HG03442 (cell line): ENCODE measurements at regions not wholly inside any gene's neighbourhood (a gene's known extent, or its start where the extent isn't known, plus 50 kb on each side); places are given as distances from the start of the nearest gene placed in this dataset.

Source experiments
- ATAC-seq: cut with Tn5 transposase; IDR thresholded peaks from one replicate; pipeline ENCODE4 v1.9.1; 2021; ENCODE audit warnings: mild to moderate bottlenecking, moderate library complexity; ENCODE audit not compliant: unreplicated experiment

DNA sequence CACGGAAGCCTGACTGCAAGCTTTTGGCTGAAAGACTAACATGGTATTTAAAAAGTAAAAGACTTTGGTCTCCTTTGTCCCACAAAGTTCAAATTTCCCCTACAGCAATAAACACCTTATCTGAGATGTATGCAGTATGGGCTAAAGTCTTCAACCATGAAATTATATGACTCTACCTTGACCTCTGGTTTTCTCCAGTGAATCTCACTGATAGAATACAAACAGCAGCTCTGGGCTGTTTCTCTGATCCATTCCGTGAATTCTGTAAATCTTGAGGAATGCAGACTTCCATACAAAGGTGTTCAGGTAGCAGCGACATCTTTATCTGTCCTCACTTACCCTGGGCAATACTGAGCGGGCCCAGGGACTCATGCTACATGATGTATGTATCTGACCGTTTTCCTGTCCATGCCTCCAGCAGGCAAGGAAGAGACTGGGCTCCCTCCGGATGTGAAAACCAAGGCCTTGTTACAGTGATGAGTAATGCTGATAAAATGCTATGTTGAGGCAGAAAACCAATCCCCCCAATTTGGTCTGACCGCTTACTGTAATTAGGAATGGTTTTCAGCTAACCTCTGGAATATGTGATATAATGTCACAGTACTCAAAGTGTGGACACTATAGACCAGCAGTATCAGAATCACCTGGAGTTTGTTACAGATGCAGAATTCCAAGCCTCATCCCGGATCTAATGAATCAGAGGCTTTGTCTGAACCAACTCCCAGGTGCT lies 589.8 kb downstream of the HS3ST4 start:
- ATAC-seq: no peak

DNA sequence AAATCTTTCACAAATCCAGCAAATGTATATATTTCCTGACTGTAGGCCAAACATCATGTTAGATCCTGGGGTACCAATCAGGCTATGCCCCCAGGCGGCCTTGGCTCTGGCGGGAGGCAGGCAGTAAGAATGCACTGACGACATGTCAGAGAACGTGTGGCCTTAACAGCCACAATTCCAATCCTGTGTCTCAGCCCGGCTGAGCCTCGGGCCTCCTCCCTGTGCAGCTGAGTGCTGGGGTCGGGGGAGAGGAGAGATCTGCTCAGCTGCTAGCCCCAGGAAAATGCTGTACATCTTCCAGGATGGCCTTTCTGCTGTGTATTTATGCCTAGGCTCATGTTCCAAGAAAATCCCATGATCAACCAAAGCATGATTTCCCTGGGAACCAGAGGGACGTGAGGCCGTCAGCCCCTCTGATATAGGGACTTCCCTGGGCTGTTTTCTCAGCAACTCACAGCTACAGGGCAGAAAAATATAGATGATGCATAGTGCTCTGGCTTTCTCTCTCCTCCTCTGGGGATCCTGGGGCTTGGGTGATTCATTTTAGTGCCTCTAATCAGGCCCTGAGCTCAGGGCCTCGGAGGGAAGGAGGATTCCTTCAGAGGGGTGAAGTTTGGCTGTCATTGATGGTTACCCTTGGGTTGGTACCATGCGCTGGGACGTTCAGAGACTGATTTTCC lies 604.0 kb downstream of the HS3ST4 start:
- no peak for ATAC-seq

DNA sequence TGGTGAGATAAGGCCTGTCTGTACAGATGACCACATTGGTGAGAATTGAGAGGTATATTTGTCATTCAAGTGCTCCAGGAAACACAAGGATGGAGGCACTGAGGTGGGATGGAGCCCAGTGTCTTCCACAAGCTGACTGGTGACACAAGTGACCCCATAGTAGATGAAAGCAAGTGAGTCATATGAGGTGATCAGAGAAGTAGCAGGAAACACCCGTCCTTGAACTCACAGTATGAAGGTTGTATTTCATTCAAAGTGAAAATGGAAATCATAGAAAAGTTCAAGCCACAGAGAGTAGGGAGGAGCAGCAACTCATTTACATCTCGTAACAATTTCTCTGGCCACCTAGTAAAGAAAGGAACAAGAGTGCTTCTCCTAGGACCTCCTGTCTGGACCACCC lies 609.8 kb downstream of the HS3ST4 start:
- no peak for ATAC-seq

- no peak for ATAC-seq
These were observed 625.1 kb downstream of the HS3ST4 start for GRCh38 chr16:26316683-26317464.

DNA sequence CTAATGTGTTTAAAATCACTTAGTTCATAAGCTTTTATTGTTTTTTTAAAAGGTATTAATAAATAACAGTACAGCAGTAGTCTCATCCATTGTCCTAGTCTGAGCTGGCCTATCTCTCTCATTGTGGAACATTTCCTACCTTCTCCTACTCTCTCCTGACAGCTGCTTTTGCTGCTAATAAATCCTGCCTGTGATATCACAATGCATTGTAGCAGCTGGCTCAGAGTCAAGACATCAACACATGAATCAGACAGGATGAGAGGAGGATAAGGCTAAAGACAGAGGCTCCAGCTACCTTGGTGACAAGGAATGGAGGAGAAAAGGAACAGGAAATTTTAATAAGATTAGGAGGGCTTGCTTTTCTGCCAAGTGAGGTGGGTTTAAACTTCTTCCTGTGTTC lies 626.1 kb downstream of the HS3ST4 start:
- ATAC-seq: no peak

GRCh38 chr16:26330654-26331053 lies 638.9 kb downstream of the HS3ST4 start:
- ATAC-seq: no peak

DNA sequence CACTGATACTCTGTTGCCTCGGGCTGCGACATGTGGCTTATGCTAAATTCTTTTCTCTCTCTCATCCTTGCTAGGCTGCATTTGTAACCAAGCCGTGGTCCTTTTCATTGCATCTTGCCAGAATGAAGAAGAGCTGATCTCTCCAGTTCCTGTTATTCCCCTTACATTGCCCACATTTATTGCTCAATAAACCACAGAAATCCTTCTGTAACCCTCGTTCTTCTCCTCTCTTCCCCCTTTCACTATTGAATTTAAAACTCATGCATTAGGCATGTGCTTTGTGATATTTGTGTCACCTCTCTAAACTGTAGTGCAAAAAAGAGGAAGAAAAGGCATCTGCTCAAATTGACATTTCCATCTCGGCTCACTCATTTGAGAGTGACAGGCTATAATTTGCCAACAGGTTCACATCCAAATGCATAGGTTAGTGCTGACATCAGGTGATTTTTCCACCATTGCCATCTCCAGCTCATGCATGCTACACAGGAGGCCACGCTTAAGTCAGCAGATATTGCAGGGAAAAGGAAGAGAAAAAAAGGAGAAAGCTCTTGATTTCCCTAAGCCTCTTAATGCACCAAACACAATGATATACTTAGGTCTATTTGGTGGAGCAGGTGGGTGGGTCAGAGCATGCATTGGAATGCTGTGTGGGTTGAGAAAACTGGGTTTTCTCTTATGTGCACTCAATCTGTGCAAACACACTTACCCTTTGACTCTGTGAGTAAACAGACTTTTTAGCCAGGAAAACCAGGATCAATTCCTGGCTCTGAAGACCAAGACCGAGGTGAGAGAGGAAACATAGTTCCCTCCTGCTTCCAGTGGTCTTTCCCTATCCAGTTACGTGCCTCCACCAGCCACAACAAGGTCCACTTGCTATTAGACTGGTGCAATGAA lies 642.7 kb downstream of the HS3ST4 start:
- no peak for ATAC-seq

DNA sequence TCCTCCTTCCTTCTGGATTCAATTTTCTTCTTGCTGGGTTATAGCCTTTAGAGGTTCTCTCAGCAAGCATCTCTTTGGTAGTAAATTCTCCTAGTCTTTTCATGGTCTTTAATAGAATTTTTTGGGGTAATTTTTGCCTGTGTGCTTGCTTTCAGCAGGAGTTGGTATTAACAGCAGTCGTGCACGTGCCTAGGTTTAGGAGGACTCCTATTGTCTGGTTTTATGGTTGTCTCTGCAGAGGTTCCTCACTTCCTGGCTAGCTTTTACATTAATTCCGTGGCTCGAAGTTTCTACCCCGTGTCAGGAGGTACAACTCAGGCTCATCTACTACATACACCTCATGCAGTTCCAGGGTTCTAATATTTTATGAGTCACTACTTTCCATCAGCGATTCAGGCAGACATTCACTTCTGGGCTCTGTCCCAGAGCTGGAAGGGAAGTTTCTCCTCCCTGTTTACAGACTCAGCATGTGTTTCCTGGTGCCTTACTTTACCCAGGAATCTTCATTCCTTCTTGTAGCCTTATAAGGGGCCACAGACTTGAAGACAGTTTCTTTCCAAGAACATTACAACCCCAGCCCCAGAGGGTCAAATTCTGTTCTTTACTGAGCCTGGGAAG lies 643.6 kb downstream of the HS3ST4 start:
- ATAC-seq: no peak

DNA sequence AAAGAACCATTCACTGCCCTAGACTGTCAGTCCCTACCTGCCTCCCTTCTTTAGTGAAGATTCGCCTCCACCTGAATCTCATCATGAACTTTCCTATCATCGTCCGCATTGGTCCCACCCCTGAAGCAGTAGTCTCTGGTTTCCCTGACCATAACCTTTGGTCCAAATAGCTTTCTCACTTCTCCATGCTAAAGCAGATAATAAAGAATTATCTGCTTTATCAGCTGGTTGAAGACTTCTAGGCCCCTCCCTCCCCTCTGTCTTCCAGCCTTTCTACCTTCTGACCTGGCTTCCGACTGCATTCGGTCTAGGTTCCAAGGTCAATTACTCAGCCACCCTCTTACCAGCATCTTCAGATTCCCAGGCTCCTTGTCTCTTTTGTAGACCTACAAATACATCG lies 650.9 kb downstream of the HS3ST4 start:
- no peak for ATAC-seq

GRCh38 chr16:26344240-26344776 lies 652.5 kb downstream of the HS3ST4 start:
- ATAC-seq: no peak

- ATAC-seq: no peak
These were observed 653.2 kb downstream of the HS3ST4 start for GRCh38 chr16:26344976-26345375.

DNA sequence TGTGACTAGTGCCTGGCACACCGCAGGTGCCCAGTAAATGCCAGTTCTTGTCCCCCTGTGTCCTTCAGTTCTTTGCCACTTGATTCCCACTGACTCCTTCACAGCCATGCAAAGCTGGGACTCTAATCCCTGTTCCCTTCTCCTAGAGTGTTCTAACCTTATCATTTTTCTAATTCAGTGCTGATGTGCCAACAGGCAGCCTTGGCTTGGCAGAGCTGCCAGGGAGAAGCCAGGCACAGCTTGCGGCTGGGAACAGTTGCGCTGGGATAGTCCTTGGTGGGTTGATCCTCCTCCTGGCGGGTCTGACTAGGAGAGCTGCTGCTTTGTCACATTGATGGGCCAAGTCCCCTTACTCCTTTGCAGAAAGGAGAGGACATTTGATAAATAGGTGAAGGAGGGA lies 654.2 kb downstream of the HS3ST4 start:
- no peak for ATAC-seq

DNA sequence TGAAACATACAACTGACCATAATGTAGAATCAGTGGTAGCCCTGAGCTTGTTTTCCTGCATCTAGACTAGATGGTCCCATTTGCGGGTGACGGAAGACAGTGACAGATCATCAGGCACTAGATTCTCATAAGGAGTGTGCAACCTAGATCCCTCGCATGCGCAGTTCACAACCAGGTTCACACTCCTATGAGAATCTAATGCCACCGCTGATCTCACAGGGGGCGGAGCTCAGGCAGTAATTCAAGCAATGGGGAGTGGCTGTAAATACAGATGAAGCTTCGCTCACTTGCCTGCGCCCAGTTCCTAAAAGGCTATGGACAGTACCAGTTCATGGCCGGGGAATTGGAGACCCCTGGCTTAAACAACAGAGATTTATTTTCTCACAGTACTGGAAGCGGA lies 656.3 kb downstream of the HS3ST4 start:
- ATAC-seq: no peak

- no peak for ATAC-seq
These were observed 669.1 kb downstream of the HS3ST4 start for GRCh38 chr16:26360867-26361266.

DNA sequence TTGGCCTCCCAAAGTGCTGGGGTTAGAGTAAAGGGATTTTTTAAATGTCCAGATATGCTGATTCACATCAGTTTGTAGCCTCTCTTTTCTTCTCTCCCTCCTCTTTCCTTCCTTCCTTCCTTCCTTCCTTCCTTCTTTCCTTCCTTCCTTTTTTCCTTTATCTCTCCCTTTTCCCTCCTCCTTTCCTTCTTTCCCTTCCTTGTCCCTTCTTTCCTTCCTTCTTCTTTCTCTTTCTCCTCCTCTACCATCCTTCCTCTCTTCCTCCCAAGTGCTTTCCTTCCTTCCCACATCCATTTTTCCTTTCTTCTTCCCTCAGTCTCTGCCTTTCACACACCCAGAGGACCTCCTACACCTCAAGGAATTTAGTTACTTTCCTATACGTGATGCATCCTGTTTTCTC lies 671.8 kb downstream of the HS3ST4 start:
- no peak for ATAC-seq

DNA sequence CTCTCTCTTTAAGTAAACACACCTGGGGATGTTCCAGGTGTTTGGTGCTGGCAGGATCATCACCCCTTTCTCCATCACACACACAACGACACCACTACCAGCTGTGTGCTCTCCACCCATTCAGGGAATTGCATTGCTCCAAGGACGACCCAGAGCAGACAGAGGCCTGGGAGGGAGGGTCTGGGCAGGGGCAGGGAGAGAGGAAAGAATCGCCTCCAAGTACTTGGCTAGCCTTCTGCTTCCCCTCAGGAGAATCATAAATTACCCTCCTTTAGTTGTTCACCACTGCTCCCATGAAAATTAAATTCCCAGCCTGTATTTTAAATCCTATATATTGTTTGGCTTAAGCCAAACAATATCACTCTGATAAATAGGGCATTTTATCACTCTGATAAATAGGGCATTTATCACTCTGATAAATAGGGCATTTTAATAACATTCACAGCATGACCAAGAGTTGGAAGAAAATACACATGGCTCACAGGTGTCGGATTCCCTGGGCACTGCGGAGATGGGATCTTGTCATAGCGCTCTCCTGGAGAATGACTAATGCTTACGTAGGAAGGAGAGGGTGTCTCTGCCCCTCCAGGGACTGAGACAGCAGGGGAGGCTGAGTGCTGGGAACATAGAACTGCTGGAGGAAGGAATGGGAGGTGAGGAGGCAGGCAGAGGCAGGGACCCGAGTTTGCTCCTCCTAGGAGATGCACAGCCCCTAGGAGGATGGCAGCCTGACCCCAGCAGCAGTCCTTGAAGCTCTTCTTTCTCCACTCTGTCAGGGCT lies 673.6 kb downstream of the HS3ST4 start:
- no peak for ATAC-seq

- ATAC-seq: no peak
These were observed 679.6 kb downstream of the HS3ST4 start for GRCh38 chr16:26371349-26371869.

GRCh38 chr16:26374279-26374925 lies 682.6 kb downstream of the HS3ST4 start:
- no peak for ATAC-seq

GRCh38 chr16:26382586-26382985 lies 684.1 kb upstream of the C16orf82 start:
- no peak for ATAC-seq
